Activated CD4-positive, alpha-beta T cell treated with anti-CD3 and anti-CD28 coated beads, Interleukin-2, Interleukin-4, amounts not matched to agents 100 ng/mL and 50 ng/mL, durations not matched to agents 16 hours and 8 hours (primary cell): ENCODE measurements at regions not wholly inside any gene's neighbourhood (a gene's known extent, or its start where the extent isn't known, plus 50 kb on each side); places are given as distances from the start of the nearest gene placed in this dataset.

Experiments used
- DNase-seq: peaks from one replicate; pipeline ENCODE4 v3.0.0-alpha.2; 2020; ENCODE audit warnings: low spot score

GRCh38 chr5:125138266-125138665 lies 391.8 kb upstream of the ZNF608 start:
- no peak for DNase-seq

DNA sequence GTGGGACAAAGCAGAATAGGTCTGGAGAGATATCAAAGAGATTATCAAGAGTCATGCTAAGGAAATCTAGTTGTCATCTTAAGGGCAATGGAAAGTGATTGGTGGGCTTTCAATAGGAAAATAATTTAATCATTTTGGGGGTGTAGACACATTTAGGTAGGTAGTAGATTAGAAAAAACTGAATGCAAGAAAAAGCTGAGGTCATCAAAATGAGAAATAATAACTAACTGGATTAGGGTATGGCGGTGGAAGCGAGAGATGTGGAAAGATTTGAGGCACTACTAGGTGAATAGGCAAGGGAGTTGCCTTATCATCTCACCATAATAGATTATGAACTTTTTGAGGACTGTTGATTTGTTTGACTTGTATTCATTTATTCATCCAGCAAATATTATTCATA lies 393.2 kb upstream of the ZNF608 start:
- DNase-seq, result no peak

DNA sequence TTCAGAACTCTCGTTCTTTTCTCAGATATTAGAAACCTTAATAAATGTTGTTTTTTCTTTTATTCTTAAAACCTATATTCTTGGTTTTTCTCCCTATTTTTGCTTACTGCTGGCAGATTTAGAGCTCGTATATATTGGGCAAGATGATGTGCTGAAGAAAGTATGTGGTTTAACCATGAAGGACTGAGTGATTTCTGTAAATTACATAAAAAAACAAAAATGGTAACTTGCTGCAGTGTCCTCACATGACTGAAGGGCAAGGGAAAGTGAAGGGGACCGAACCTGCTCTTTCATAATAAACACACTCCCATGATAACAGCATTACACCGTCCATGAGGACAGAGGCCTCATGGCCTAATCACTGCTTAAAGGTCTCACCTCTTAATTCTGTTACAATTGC lies 393.8 kb upstream of the ZNF608 start:
- no peak for DNase-seq

- DNase-seq, result no peak
Observed at GRCh38 chr5:125140855-125141254, 394.4 kb upstream of the ZNF608 start.

GRCh38 chr5:125142458-125142857 lies 396.0 kb upstream of the ZNF608 start:
- DNase-seq, result no peak

GRCh38 chr5:125143011-125143410 lies 396.6 kb upstream of the ZNF608 start:
- DNase-seq, result no peak

- DNase-seq, result no peak
Observed at GRCh38 chr5:125148076-125148475, 401.6 kb upstream of the ZNF608 start.

- no peak for DNase-seq
Observed at GRCh38 chr5:125148706-125149105, 402.3 kb upstream of the ZNF608 start.

GRCh38 chr5:125149110-125149509 lies 402.7 kb upstream of the ZNF608 start:
- no peak for DNase-seq

- DNase-seq, result no peak
Observed at GRCh38 chr5:125149527-125149926, 403.1 kb upstream of the ZNF608 start.

DNA sequence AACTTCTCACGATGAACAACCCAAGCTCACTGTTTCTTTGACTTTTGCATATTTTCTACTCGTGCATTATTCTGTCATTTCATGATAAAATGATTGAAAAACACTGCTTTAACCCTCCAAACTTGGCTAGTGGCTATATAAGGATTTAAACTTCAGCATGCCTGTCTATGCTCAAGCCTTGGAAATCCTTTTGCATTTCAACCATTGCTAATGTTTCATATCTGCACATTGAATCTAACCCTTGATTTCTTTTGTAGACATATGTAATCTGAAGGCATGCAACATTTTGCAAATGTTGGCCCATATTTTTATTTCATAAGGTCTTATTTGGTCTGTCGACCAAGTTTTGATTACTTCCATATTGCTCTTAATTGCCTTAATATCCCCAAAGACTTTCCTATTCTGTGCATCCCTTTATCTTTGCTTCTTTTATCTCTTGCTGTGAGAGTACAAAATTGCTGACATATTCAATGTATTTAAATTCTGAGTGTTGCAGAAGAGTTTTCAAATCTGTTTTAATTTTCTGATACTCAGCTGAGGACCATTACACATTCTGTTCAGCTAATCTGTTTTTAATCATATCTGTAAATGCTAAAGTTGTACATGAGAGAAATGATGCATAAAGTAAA lies 403.7 kb upstream of the ZNF608 start:
- DNase-seq, result no peak

- DNase-seq, result no peak
Observed at GRCh38 chr5:125151150-125151900, 404.9 kb upstream of the ZNF608 start.

- DNase-seq, result no peak
Observed at GRCh38 chr5:125152044-125152443, 405.6 kb upstream of the ZNF608 start.

DNA sequence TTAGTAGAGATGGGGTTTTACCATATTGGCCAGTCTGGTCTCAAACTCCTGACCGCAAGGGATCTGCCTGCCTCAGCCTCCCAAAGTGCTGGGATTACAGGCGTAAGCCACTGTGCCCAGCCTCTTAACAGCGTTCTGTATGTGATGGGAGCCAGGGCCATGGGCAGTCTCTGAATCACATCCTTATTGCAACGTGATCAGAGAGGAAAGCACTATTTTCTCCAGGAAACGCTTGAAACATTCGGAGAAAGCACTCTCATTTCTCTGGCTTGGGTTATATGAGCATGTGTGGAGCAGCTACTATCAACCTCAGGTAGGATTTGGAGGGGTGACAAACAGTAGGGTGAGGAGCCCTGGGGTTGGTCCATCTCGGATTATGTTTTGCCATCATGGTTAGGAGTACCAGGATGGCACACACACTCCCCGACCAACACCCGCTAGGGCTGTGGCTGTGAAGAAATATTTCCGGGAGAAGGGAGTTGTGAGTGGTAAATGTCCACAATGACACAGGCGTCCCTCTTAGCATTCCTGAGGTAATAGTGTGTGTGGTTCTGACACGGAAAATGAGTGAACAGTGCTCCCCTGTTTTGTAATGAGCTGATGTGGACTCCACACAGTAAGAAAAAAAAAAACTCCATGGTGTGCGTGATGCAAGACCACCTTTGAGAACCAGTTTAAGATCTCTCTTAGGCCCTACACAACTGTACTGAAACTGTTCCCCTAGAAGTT lies 406.2 kb upstream of the ZNF608 start:
- no peak for DNase-seq

GRCh38 chr5:125153231-125153630 lies 406.8 kb upstream of the ZNF608 start:
- DNase-seq, result no peak

DNA sequence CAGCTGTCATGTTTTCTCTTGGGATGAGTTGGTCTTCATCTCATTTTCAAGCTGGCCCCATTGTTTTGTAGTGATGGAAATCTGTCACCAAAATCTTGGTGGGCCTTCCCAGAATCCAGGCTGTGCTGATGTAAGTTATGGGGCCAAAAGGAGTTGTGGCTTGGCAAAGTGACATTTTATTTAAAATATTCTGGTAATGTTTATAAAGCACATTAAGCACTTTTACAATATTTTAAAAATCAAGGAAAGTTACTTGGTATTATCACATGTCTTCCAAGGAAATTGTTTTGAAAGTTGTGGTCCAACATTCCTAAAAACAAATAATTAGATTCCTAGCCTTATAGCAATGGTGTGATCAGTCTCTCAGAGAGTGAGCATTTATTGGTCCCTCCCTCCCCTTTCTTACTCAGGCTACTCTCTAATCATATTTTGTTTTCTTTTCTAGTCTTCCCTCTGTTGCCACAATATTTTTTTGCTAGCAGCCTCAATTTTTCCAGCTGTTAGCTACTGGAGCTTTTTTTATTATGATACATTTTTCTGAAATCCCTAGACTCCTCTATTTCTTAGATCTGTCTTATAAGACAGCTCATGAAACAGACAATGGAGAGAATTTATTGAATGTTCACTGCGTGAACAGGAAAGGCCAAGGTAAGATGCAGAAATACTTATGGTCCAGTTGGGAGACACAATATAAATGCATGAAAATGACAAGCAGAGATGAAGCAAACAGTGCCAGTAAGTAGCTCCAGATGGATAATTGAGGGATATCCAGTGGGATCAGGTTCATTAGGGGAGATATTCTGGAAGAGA lies 408.1 kb upstream of the ZNF608 start:
- DNase-seq, result no peak

DNA sequence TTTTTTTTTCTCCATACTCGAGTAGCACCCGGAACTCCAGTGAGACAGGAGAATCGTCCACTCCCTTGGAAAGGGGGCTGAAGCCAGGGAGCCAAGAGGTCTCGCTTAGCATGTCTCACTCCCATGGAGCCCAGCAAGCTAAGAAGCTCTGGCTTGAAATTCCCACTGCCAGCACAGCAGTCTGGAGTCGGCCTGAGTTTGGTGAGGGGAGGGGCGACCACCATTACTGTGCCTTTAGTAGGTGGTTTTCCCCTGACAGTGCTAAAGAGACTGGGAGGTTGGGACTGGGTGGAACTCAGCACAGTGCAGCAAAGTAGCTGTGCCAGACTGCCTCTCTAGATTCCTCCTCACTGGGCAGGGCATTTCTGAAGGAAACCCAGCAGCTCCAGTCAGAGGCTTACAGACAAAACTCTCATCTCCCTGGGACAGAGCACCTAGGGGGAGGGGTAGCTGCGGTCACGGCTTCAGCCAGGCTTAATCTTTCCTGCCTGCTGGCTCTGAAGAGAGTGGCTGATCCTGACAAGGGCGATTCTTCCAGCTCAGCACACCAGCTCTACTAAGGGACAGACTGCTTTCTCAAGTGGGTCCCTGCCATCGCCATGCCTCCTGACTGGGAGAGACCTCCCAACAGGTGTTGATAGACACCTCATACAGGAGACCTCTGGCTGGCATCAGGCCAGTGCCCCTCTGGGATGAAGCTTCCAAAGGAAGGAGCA lies 414.5 kb upstream of the ZNF608 start:
- DNase-seq, result no peak

DNA sequence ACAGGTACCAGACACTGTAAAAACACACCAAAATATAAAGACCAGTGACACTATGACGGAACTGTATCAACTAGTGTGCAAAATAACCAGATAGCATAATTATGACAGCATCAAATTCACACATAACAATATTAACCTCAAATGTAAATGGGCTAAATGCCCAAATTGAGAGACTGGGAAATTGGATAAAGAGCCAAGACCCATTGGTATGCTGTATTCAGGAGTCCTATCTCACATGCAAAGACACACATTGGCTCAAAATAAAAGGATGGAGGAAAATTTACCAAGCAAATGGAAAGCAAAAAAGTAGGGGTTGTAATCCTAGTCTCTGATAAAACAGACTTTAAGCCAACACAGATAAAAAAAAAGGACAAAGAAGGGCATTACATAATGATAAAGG lies 416.3 kb upstream of the ZNF608 start:
- DNase-seq, result no peak

GRCh38 chr5:125169396-125169795 lies 423.0 kb upstream of the ZNF608 start:
- no peak for DNase-seq

- no peak for DNase-seq
Observed at GRCh38 chr5:125171641-125172040, 425.2 kb upstream of the ZNF608 start.

GRCh38 chr5:125175348-125176004 lies 429.0 kb upstream of the ZNF608 start:
- no peak for DNase-seq
